ENCODE measurements at regions not wholly inside any gene's neighbourhood (a gene's known extent, or its start where the extent isn't known, plus 50 kb on each side); places are given as distances from the start of the nearest gene placed in this dataset.

- no peak overlapping the region for H3K4me3 ChIP-seq (ENCODE audit: low read depth, low read length)
- DNase-seq (ENCODE audit: low read depth), result no peak
These were observed 129.5 kb upstream of the DSCAM start for GRCh38 chr21:40976198-40977109.

- no peak for DNase-seq (ENCODE audit: low read depth)
- no peak overlapping the region for H3K4me3 ChIP-seq (ENCODE audit: low read depth, low read length)
These were observed 138.4 kb upstream of the DSCAM start for GRCh38 chr21:40985370-40985769.

- DNase-seq (ENCODE audit: low read depth), result no peak
- H3K4me3 ChIP-seq (ENCODE audit: low read depth, low read length), result no peak overlapping the region
These were observed 143.4 kb upstream of the DSCAM start for GRCh38 chr21:40990366-40990765.

- no peak overlapping the region for H3K4me3 ChIP-seq (ENCODE audit: low read depth, low read length)
- DNase-seq (ENCODE audit: low read depth), result no peak
These were observed 150.9 kb upstream of the DSCAM start for GRCh38 chr21:40997831-40998230.

GRCh38 chr21:41000838-41001237 lies 153.9 kb upstream of the DSCAM start:
- H3K4me3 ChIP-seq (ENCODE audit: low read depth, low read length), result no peak overlapping the region
- no peak for DNase-seq (ENCODE audit: low read depth)

GRCh38 chr21:41006636-41007035 lies 159.7 kb upstream of the DSCAM start:
- DNase-seq (ENCODE audit: low read depth), result no peak
- no peak overlapping the region for H3K4me3 ChIP-seq (ENCODE audit: low read depth, low read length)

GRCh38 chr21:41008351-41008750 lies 159.6 kb upstream of the BACE2 start:
- H3K4me3 ChIP-seq (ENCODE audit: low read depth, low read length), result no peak overlapping the region
- no peak for DNase-seq (ENCODE audit: low read depth)

GRCh38 chr21:41008974-41009373 lies 159.0 kb upstream of the BACE2 start:
- no peak for DNase-seq (ENCODE audit: low read depth)
- no peak overlapping the region for H3K4me3 ChIP-seq (ENCODE audit: low read depth, low read length)

GRCh38 chr21:41009398-41010100 lies 158.4 kb upstream of the BACE2 start:
- no peak for DNase-seq (ENCODE audit: low read depth)
- H3K4me3 ChIP-seq (ENCODE audit: low read depth, low read length), result no peak overlapping the region

- no peak for DNase-seq (ENCODE audit: low read depth)
These were observed 157.9 kb upstream of the BACE2 start for GRCh38 chr21:41010101-41010435.

GRCh38 chr21:41011098-41011731 lies 156.7 kb upstream of the BACE2 start:
- no peak for DNase-seq (ENCODE audit: low read depth)
- no peak overlapping the region for H3K4me3 ChIP-seq (ENCODE audit: low read depth, low read length)

More at GRCh38 chr21:41010101-41010435, 157.9 kb upstream of the BACE2 start:
- no peak overlapping the region for H3K4me3 ChIP-seq (ENCODE audit: low read depth, low read length)

- no peak overlapping the region for H3K4me3 ChIP-seq (ENCODE audit: low read depth, low read length)
- no peak for DNase-seq (ENCODE audit: low read depth)
These were observed 156.0 kb upstream of the BACE2 start for GRCh38 chr21:41011951-41012366.

- no peak for DNase-seq (ENCODE audit: low read depth)
- no peak overlapping the region for H3K4me3 ChIP-seq (ENCODE audit: low read depth, low read length)
These were observed 155.5 kb upstream of the BACE2 start for GRCh38 chr21:41012425-41012824.

- no peak for DNase-seq (ENCODE audit: low read depth)
- H3K4me3 ChIP-seq (ENCODE audit: low read depth, low read length), result no peak overlapping the region
These were observed 151.5 kb upstream of the BACE2 start for GRCh38 chr21:41016472-41016871.

GRCh38 chr21:41018431-41018830 lies 149.5 kb upstream of the BACE2 start:
- H3K4me3 ChIP-seq (ENCODE audit: low read depth, low read length), result no peak overlapping the region
- DNase-seq (ENCODE audit: low read depth), result no peak

GRCh38 chr21:41023936-41024335 lies 144.0 kb upstream of the BACE2 start:
- H3K4me3 ChIP-seq (ENCODE audit: low read depth, low read length), result no peak overlapping the region
- DNase-seq (ENCODE audit: low read depth), result no peak

- H3K4me3 ChIP-seq (ENCODE audit: low read depth, low read length), result no peak overlapping the region
- DNase-seq (ENCODE audit: low read depth), result no peak
These were observed 143.6 kb upstream of the BACE2 start for GRCh38 chr21:41024341-41024740.

GRCh38 chr21:41024746-41025254 lies 143.2 kb upstream of the BACE2 start:
- no peak overlapping the region for H3K4me3 ChIP-seq (ENCODE audit: low read depth, low read length)
- DNase-seq (ENCODE audit: low read depth), result no peak

- no peak overlapping the region for H3K4me3 ChIP-seq (ENCODE audit: low read depth, low read length)
- no peak for DNase-seq (ENCODE audit: low read depth)
These were observed 138.4 kb upstream of the BACE2 start for GRCh38 chr21:41029571-41029970.

GRCh38 chr21:41031701-41032220 lies 136.2 kb upstream of the BACE2 start:
- H3K4me3 ChIP-seq (ENCODE audit: low read depth, low read length), result no peak overlapping the region
- no peak for DNase-seq (ENCODE audit: low read depth)
